Suppressor macrophage treated with lipopolysaccharide for 4 hours (primary cell): ENCODE measurements at regions not wholly inside any gene's neighbourhood (a gene's known extent, or its start where the extent isn't known, plus 50 kb on each side); places are given as distances from the start of the nearest gene placed in this dataset.
A peak's percentile ranks its signal among the peaks of the same experiment; 100 is the strongest.

ENCODE experiments used
- DNase-seq: peaks from one replicate; pipeline ENCODE4 v3.0.0-alpha.2; 2020

- no peak for DNase-seq
Observed at GRCh38 chr11:109752212-109752825, 330.3 kb downstream of the C11orf87 start.

GRCh38 chr11:109756521-109756920, 334.5 kb downstream of the C11orf87 start:
- DNase-seq, result no peak

- DNase-seq, result no peak
Observed at GRCh38 chr11:109756951-109757350, 335.0 kb downstream of the C11orf87 start.

- peak; percentile 52 for DNase-seq
Observed at GRCh38 chr11:109762546-109762945, 330.6 kb upstream of the ZC3H12C start.

GRCh38 chr11:109765709-109766311, 327.4 kb upstream of the ZC3H12C start:
- DNase-seq, result no peak

GRCh38 chr11:109769858-109770257, 323.3 kb upstream of the ZC3H12C start:
- no peak for DNase-seq

- no peak for DNase-seq
Observed at GRCh38 chr11:109770323-109770722, 322.9 kb upstream of the ZC3H12C start.

GRCh38 chr11:109772892-109773291, 320.3 kb upstream of the ZC3H12C start:
- DNase-seq, result no peak

GRCh38 chr11:109775686-109776085, 317.5 kb upstream of the ZC3H12C start:
- DNase-seq, result no peak

- DNase-seq, result no peak
Observed at GRCh38 chr11:109783014-109783413, 310.2 kb upstream of the ZC3H12C start.

- DNase-seq, result no peak
Observed at GRCh38 chr11:109783840-109784239, 309.4 kb upstream of the ZC3H12C start.

GRCh38 chr11:109784536-109784935, 308.7 kb upstream of the ZC3H12C start:
- DNase-seq, result no peak

GRCh38 chr11:109785198-109785597, 308.0 kb upstream of the ZC3H12C start:
- DNase-seq, result no peak

GRCh38 chr11:109785714-109786113, 307.5 kb upstream of the ZC3H12C start:
- no peak for DNase-seq

- no peak for DNase-seq
Observed at GRCh38 chr11:109788948-109789490, 304.2 kb upstream of the ZC3H12C start.

GRCh38 chr11:109789901-109790300, 303.3 kb upstream of the ZC3H12C start:
- DNase-seq, result no peak

- peak; percentile 13 for DNase-seq
Observed at GRCh38 chr11:109791337-109791736, 301.9 kb upstream of the ZC3H12C start.

- no peak for DNase-seq
Observed at GRCh38 chr11:109794501-109794900, 298.7 kb upstream of the ZC3H12C start.

GRCh38 chr11:109795234-109795633, 298.0 kb upstream of the ZC3H12C start:
- no peak for DNase-seq

- no peak for DNase-seq
Observed at GRCh38 chr11:109796253-109796652, 296.9 kb upstream of the ZC3H12C start.

- no peak for DNase-seq
Observed at GRCh38 chr11:109798521-109798920, 294.7 kb upstream of the ZC3H12C start.

- DNase-seq, result no peak
Observed at GRCh38 chr11:109799604-109800003, 293.6 kb upstream of the ZC3H12C start.

GRCh38 chr11:109804911-109805310, 288.3 kb upstream of the ZC3H12C start:
- no peak for DNase-seq

GRCh38 chr11:109806205-109806604, 287.0 kb upstream of the ZC3H12C start:
- no peak for DNase-seq

- peak; percentile 50 for DNase-seq
Observed at GRCh38 chr11:109808569-109808968, 284.6 kb upstream of the ZC3H12C start.
